Lung (tissue), 11 donors: ENCODE measurements at regions not wholly inside any gene's neighbourhood (a gene's known extent, or its start where the extent isn't known, plus 50 kb on each side); places are given as distances from the start of the nearest gene placed in this dataset.
A peak's percentile ranks its signal among the peaks of the same experiment; 100 is the strongest.

Experiments used
- ATAC-seq: fragments of 200-7000 bp; cut with Tn5 transposase; one replicate; pipeline ENCODE4 v1.9.1; 2020; ENCODE audit warnings: moderate number of reproducible peaks; ENCODE audit not compliant: insufficient read depth, low FRiP score
- DNase-seq, 3 donors: peaks; one replicate each; pipeline ENCODE4 v3.0.0-alpha.2; 2013 to 2017
- H3K27ac ChIP-seq, 2 donors: one replicate each; pipeline ENCODE4 v1.5.1; 2013; ENCODE audit warnings: mild to moderate bottlenecking in 2 of 2, moderate library complexity in 2 of 2, control low read depth in 1 of 2, inconsistent platforms in 1 of 2, low read depth in 1 of 2, low read length in 1 of 2
- H3K27me3 ChIP-seq, 3 donors: one replicate each; pipeline ENCODE4 v1.5.1; 2013; ENCODE audit warnings: low read length in 2 of 3; ENCODE audit not compliant: control insufficient read depth in 3 of 3, insufficient read depth in 3 of 3
- H3K36me3 ChIP-seq, 4 donors: one replicate each; pipeline ENCODE4 v1.5.1; 2013; ENCODE audit warnings: low read length in 4 of 4, mild to moderate bottlenecking in 1 of 4, moderate library complexity in 1 of 4; ENCODE audit not compliant: control insufficient read depth in 4 of 4, insufficient read depth in 4 of 4
- H3K4me1 ChIP-seq, 5 donors: one replicate each; pipeline ENCODE4 v1.5.1; 2013; ENCODE audit warnings: low read length in 5 of 5, mild to moderate bottlenecking in 2 of 5, moderate library complexity in 1 of 5; ENCODE audit not compliant: control insufficient read depth in 5 of 5, insufficient read depth in 5 of 5
- H3K4me3 ChIP-seq: one replicate; pipeline ENCODE4 v1.5.1; 2013; ENCODE audit warnings: mild to moderate bottlenecking, control low read depth, moderate library complexity
- H3K9ac ChIP-seq, 2 donors: one replicate each; pipeline ENCODE4 v1.5.1; 2013; ENCODE audit warnings: low read length in 2 of 2, control low read depth in 1 of 2; ENCODE audit not compliant: insufficient read depth in 1 of 2
- H3K9me3 ChIP-seq, 4 donors: one replicate each; pipeline ENCODE4 v1.5.1; 2013; ENCODE audit warnings: low read length in 3 of 4, mild to moderate bottlenecking in 1 of 4, moderate library complexity in 1 of 4; ENCODE audit not compliant: control insufficient read depth in 4 of 4, insufficient read depth in 3 of 4
- CTCF ChIP-seq: IDR thresholded peaks from 2 replicates; pipeline ENCODE4 v1.5.1; 2012; ENCODE audit warnings: mild to moderate bottlenecking; ENCODE audit errors: control extremely low read depth, extremely low read depth
- WGBS, 2 donors: extraction: QIAGEN DNeasy Blood & Tissue Kit; methylation state at CpG; one replicate each; pipeline ENCODE4 v1.1.7; 2013; 5-methylcytosine and 5-hydroxymethylcytosine counted together
- donor health status: control.
- donor health status: control.
- donor health status: Bipolar disorder and iron deficiency.
- donor health status: healthy.
- donor health status: DM: yes; HTN: yes; CAD: no.

- peaks cover 0 to 15% (median 0%) of the 10 kb centered on the region in 5 donors for H3K4me1 ChIP-seq
- no peak overlapping the region for H3K9ac ChIP-seq
- ATAC-seq (no peak), DNase-seq (no peak)
- no peaks in the 10 kb centered on the region for H3K36me3 ChIP-seq
- no peak for TF ChIP-seq CTCF
- peak overlapping the region in 1 of 2 donors; percentile 48 for H3K27ac ChIP-seq
- 80 to 91% methylated on average over 18 of the region's 18 CpGs for WGBS, 2 donors
- H3K9me3 ChIP-seq = no peaks in the 10 kb centered on the region
- no peaks in the 10 kb centered on the region for H3K27me3 ChIP-seq
- no peak overlapping the region for H3K4me3 ChIP-seq
Measured at GRCh38 chr2:237264480-237265219, 149.3 kb downstream of the COL6A3 start.

- no peaks in the 10 kb centered on the region for H3K9me3 ChIP-seq
- H3K27ac ChIP-seq = no peak overlapping the region
- DNase-seq (no peak), ATAC-seq (no peak)
- no peaks in the 10 kb centered on the region for H3K36me3 ChIP-seq
- no peak for TF ChIP-seq CTCF
- peaks cover 0 to 22% (median 0%) of the 10 kb centered on the region in 5 donors for H3K4me1 ChIP-seq
- 89 to 90% methylated on average over 7 of the region's 7 CpGs for WGBS, 2 donors
- H3K27me3 ChIP-seq = no peaks in the 10 kb centered on the region
- H3K9ac ChIP-seq = no peak overlapping the region
- H3K4me3 ChIP-seq = no peak overlapping the region
Measured at GRCh38 chr2:237268004-237268708, 145.8 kb downstream of the COL6A3 start.

GRCh38 chr2:237269138-237269875, 144.7 kb downstream of the COL6A3 start:
- Histone ChIP-seq H3K9ac (no peak overlapping the region), H3K27me3 (no peaks in the 10 kb centered on the region), H3K36me3 (no peaks in the 10 kb centered on the region), H3K27ac (no peak overlapping the region), H3K9me3 (no peaks in the 10 kb centered on the region), H3K4me3 (no peak overlapping the region), H3K4me1 (peaks cover 0 to 20% (median 0%) of the 10 kb centered on the region in 5 donors)
- TF ChIP-seq CTCF = no peak
- no peak for DNase-seq
- no peak for ATAC-seq
- 84 to 86% methylated on average over 8 of the region's 8 CpGs for WGBS, 2 donors
